GM19372 (cell line): ENCODE measurements at regions not wholly inside any gene's neighbourhood (a gene's known extent, or its start where the extent isn't known, plus 50 kb on each side); places are given as distances from the start of the nearest gene placed in this dataset.
"Not testable (repeated sequence)": the region's sequence is repeated elsewhere in the genome, so short reads cannot be mapped to it uniquely, and the experiment has no call there.

Experiments
- ATAC-seq: cut with Tn5 transposase; IDR thresholded peaks from one replicate; pipeline ENCODE4 v1.9.1; 2021; ENCODE audit warnings: mild to moderate bottlenecking, low read depth, moderate library complexity; ENCODE audit not compliant: unreplicated experiment

DNA sequence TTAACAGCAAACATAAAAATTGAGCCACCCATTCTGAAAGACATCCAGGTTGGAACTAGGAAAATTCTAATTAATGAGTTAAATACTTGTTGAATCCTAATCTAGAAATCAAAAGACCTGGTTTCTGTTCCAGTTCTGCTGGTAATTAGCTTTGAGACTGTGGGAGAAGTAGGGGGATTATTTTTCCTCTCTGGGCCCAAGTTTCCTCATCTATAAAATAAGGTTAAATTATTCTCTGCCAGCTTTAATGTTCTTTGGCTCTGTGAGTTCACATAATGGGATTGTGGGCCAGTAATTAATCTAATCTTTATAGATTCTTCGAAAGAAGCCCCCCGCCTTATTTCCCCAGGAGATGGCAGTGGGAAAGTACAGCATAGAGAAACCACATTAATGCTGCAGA is 104.6 kb downstream of the ENC1 start:
- no peak for ATAC-seq

DNA sequence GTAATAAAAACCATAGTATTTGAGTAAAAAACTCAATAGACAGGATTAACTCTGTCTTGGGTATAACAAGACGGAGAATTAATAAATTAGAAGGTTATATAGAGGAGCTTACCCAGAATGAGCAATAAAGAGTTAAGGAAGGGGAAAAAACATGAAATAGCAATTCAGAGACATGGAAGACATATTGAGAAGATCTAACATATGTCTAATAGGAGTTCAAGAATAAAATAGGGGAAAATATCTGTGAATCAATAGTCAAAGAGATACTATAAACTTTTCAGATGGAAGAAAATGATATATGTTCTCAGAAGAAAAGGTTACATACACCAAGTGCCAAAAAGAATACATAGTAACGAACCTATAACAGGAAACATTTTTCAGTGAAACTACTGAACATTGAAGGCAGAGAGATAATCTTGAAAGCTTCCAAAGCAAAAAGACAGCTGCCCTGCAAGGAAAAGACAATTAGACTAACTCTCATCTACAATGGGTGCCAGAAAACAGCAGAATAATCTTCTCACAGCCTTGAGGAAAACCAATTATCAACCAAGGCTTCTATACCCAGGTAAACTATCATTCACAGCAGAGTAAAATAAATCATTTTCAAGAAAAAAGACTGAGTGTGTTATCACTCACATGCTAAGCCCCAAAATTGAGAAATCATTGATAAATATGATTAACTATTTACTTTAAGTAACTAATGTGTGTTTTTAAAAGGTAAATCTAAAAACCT is 106.0 kb downstream of the ENC1 start:
- no peak for ATAC-seq

DNA sequence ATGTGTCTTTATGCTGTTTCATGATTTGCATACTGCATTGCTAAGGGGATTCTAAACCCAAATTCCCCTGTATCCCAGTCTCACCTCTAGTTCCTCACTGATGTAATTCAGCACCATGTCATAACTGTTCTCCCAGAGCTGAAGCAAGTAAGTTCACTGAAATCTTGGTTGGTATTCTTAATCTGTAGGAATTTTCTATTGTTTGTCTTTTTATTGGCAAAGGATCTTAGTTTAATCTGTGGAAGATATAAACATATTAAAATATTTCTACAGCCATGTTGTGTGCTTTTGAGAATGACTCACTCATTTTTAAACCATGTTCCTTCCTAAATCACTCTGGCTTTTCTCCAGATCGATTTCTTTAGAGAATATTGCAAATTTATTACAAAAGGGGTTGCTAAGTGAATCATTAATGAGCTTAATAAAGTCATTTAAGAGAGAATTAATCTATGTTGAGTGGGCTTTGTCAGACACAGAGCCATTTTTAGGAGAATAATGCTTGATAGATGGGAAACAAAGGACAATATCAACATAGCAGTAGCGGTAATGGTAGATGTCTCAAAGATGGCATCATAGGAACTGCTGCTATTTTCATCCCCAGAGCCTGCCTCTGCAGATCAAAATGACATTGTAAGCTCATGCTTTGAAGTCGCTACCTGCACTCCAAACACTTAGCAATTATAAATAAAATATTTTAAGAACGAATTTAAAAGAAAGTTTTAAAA is 110.0 kb downstream of the ENC1 start:
- ATAC-seq, result no peak

DNA sequence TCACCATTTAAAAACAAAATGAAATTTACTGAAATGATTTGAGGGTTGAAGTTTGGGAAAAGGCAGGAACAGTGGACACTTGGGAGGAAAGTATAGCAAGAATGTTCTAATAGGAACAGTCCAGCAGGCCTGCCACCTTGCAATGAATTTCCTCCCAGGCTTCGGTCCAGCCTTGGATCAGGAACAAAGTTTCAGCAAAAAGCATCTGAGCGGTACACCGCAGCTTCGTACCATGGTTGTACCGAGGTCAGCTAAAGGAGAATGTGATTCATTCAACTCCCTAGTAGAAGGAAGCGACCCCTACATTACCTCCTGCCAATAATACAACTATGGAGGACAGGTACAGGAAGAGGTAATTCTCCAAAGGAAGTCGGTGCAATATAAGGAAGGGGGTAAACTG is 111.4 kb downstream of the ENC1 start:
- ATAC-seq, result no peak

DNA sequence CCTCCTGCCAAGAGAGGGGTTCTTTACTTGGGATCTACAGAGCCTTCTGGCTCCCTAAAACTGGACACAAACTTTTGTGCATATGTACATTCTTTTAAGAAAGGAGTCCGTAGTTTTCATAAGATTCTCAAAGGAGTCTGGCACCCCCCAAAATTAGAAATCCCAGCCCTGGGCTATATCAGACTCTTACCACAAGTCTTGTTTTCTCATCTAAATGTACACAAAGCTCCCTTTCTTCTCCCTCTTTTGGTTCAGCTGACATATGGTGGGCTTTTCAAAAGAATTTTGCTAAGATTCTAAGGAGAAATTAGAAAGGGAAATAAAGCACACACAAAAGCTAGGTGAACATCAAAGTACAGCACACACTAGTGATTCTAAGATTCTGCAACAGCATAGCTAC is 114.4 kb downstream of the ENC1 start:
- ATAC-seq, result no peak

DNA sequence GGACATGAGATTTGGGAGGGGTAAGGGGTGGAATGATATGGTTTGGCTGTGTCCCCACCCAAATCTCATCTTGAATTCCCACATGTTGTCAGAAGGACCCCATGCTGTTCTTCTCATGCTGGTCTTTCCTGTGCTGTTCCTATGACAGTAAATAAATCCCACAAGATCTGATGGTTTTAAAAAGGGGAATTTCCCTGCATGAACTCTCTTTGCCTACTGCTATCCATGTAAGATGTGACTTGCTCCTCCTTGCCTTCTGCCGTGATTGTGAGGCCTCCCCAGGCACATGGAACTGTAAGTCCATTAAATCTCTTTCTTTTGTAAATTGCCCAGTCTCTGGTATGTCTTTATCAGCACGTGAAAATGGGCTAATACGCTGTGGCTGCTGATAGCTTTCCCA is 115.8 kb downstream of the ENC1 start:
- ATAC-seq, result not testable (repeated sequence)

DNA sequence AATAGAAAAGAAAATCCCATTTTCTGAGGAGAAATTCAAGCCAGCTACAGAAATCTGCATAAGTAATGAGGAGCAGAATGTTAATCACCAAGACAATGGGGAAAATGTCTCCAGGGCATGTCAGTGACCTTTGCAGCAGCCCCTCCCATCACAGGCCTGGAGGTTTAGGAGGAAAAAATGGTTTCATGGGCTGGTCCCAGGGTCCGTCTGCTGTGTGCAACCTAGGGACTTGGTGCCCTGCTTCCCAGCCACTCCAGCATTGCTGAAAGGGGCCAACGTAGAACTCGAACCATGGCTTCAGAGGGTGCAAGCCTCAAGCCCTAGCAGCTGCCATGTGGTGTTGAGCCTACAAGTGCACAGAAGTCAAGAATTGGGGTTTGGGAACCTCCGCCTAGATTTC is 116.8 kb downstream of the ENC1 start:
- not testable (repeated sequence) for ATAC-seq

DNA sequence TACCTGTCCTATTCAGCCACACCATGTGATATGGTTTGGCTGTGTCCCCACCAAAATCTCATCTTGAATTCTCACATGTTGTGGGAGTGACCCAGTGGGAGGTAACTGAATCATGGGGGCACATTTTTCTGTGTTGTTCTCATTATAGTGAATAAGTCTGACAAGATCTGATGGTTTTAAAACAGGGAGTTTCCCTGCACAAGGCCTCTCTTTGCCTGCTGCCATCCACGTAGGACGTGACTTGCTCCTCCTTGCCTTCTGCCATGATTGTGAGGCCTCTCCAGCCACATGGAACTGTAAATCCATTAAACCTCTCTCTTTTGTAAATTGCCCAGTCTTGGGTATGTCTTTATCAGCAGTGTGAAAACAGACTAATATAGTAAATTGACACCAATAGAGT is 117.7 kb downstream of the ENC1 start:
- ATAC-seq, result not testable (repeated sequence)

DNA sequence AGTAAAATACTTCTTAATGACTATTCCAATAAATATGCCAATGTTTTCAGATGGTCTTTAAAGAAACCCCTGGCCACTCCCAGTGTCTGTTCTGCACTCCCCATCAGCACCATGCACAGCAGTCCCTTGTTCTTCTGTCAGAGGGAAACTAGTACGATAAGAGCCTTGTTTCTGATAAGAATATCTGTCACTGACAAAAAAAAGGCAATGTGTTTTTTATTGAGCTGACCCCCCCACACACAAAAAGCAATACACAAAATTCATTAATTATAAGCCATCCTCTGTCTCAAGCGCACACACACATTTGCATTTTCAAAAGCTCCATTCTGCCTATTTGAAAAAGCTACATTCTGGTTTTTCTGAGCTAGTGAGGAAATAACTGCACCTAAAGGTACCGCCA is 119.1 kb downstream of the ENC1 start:
- no peak for ATAC-seq

DNA sequence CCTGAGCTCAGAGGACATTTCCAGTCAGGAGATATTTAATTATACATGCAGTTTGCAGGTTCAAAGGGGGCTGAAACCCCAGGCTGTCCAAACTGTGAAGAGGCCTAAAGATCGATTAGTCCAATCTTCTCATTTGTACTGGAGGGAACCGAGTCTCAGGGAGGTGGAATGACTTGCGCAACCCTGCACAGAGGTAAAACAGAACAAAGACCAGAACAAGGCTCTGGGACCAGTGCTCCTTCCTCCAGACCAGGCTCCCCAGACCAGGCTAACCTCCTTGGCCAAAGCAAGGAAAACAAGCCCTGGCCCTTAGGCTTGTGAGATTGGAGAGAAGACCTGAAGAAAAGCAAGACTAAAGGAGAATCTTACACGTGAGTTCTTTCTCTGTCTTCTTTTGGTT is 120.8 kb downstream of the ENC1 start:
- ATAC-seq, result no peak

DNA sequence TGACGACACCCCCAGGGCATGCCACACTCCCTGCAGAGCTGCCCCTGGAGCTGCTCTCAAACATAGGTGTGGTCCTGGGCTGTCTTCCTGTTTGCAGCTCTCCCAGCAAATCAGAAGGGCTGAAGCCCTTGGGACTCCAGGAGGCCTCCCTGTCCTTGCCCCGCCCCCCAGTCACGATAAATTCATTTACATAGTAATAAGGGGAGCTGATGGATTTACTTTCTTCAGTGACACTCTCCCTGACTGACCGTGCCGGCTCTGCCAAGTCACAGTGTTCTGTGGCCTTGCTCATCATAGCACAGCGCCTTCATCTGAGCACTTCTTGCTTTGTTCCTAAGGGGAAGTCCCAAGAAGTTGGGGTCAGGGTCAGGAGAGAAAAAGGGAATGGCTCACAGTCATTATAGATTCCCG is 121.4 kb downstream of the ENC1 start:
- no peak for ATAC-seq

DNA sequence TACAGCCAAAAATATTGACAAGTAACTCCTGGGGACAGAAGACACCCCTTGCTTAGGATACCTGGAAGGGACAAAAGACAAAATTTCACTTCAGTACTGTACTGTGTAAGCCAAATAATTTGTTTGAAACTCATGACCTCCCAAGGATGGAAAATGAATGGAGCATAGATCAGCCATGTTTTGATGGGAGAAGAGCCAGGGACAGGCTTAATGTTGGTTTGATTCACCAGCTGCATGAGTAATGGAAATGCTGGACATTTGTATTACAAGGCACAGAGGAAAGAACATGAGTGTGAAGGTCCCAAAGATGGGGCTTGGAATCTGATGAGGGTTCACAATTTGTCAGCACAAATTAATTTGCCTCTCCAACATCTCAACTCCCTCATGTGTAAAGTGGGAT is 122.8 kb downstream of the ENC1 start:
- no peak for ATAC-seq

DNA sequence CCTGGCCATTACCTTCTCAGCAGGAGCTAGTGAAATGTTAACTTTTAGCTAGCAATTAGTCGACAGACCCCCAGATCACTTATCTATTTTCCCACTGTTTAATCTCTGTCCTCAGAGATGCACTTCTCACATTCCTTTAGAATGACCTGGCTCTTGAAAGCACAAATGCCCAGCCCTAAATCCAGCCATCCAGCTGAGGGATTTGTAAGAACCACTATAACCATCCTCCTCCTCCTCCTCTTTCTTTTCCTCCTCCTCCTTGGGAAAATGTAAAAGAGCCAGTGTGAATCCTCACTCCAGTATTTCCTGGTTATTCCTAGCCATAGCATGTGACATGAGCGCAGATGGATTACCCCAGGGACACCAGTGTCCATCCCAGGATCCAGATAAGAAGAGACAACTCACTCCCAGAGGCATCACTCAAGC is 124.3 kb downstream of the ENC1 start:
- no peak for ATAC-seq

DNA sequence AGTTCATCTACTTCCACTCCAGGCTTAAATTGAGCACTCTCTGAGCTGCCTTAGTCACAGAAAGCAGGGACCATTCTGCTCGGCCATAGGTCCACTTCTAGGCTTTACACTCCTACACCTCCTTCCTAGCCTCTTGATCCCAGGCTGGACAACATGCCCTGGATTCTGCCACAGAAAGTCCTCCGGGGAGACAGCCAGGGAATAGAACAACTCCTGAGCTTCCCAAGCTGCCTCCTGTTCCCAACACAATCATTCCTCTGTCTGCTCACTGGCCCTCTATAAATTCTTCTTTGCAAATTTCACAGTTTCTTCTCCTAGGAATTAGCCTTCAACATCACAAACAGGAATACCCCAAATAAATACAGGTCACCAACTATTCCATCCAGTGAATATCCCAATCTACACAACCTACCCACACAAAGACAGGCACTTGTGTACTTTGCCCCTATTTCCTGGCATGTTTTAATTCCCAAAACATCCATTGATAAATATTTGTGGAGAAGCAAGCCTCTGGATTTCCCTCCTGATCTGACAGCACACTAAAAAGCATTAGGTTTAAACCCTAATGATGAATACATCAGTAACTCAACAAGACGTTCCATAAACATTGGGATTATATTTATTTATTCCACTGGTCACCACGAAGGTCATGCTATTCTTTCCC is 125.5 kb downstream of the ENC1 start:
- ATAC-seq, result no peak

DNA sequence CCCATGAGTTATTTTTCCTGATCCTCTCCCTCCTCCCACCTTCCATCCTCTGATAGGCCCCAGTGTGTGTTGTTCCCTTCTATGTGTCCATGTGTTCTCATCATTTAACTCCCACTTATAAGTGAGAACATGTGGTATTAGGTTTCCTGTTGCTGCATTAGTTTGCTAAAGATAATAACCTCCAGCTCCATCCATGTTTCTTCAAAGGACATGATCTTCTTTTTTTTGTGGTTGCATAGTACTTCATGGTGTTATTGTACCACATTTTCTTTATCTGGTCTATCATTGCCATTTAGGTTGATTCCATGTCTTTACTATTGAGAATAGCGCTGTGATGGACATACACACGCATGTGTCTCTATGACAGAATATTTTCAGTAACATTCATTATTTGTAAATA is 128.8 kb downstream of the ENC1 start:
- ATAC-seq, result not testable (repeated sequence)

DNA sequence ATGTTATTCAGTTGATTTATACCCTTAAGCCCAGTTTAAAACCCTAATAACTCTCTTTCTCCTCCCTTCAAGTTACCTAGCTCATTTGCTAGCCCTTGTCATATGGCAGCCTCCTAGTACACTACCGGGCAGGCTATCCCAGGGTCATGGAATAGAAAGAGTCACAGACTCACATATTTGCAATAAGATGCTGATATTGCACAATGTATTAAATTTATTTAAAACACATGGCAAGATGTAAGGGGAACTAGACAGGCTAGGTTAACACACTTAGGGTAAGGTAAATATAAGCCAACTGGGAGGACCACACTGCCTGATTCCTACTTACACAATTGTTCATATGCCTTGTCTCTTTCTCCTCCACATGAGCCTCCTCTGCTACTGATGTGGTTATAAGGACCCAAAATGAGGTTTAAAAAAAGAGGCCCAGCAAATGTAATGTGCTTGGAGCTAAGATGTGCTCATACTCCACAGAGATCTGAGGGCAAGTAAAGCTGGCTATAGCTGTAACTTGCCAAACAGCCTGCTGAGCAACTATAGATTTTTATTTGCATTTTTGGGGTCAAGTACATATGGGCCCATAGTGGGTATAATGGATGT is 130.0 kb downstream of the ENC1 start:
- ATAC-seq, result no peak

DNA sequence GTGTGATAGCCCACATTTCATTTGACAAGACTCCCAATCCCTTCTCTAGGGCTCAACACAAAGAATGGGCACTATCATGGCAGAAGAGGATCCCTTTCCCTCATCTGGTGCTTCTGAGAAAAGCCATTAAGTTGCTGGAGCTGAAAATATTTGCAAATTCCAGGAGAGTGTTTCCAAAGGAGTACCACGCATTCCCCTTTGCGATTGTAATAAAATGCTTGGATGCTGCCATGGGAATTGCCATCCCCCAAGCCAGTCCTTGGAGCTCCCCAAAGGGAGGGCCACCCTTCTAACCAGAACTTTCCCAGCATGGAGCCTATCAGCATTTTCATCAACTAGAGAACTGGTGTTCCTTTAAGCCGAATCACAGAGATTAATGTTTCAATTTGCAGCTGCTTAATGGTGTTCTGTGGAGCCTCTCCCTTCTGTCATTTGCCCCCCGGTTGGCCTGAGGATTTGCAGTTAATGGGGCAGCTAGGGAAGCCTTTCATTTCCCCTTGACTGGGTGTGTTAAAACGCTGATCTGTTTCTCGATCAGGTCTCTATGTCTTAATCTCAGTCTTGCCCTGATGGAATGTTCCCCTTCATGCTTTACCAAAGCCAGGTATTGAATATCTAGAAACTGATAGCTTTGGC is 133.0 kb downstream of the ENC1 start:
- ATAC-seq, result no peak

DNA sequence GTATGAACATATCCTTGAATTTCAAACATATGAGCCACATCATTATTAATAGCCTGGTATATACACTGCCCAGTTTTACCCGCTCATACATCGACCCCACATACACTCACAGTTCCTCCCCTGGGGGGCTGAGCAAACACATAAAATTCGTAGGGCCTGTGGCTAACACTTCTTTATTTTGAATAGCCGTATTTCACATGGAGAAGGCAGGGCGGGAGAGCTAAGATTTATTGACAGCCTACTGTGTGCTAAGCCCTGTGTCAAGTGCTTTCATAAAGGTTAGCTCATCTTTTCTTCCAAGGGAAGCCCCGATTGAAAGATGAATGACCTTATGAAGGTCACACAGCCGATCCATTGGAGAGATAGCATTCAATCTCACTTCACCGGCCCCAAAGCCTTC is 134.4 kb downstream of the ENC1 start:
- ATAC-seq, result no peak

DNA sequence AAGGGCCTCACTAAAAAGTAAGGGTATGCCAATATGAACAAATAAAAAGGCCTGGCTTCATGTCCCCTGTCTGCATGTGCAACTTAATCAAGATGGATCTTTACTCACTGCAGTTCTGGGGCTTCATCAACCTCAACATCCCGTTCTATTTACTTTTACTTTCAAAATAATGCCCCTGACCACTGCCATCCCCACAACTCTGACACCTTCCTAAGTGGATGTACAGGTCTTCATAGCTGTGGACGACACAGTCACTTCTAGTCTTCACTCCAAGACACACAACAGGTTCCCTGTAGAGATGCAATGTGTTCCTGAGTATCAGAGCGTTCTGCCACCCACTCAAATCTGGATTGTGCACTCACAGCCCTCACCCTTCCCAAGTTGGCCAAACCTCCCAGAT is 136.1 kb downstream of the ENC1 start:
- ATAC-seq, result no peak

DNA sequence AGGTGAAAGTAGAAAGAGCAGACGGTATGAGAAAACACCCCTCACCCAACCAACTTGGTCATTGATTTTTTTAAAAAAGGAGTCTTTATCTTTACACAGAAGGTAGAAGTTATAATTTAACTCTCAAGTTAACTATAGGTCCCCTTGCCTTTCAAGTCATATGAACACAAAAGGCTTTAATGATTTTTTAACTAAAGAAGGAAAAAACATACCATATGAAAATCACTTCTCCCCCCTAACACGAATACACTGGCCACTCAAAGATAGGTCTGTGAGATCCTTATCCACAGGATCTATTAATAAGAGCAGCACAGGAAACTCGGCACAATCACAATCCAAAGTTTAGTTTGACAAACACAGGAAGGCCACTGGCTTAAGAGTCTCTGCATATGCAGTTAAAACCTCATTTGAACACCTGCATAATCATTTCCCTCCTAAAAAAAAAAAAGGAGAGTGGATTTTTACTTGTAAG is 138.0 kb downstream of the ENC1 start:
- ATAC-seq, result no peak
